OCI-LY1 (cell line): ENCODE measurements at regions not wholly inside any gene's neighbourhood (a gene's known extent, or its start where the extent isn't known, plus 50 kb on each side); places are given as distances from the start of the nearest gene placed in this dataset.

ENCODE experiments used
- EZH2 ChIP-seq: fragments of 200-600 bp; sonication (generic), shearing (Covaris generic); IDR thresholded peaks from 2 replicates; pipeline ENCODE4 v1.8.0; 2017; ENCODE audit warnings: borderline replicate concordance, mixed run types, mild to moderate bottlenecking, antibody characterized with exemption, low read length, moderate library complexity, mixed read lengths
- TF ChIP-seq, protein P1 (sequence below): fragments of 200-600 bp; sonication (generic), shearing (Covaris generic); IDR thresholded peaks from 2 replicates; pipeline ENCODE4 v1.5.1; 2017; ENCODE audit warnings: mild to moderate bottlenecking, antibody characterized with exemption, low read length, moderate library complexity, mixed read lengths

DNA sequence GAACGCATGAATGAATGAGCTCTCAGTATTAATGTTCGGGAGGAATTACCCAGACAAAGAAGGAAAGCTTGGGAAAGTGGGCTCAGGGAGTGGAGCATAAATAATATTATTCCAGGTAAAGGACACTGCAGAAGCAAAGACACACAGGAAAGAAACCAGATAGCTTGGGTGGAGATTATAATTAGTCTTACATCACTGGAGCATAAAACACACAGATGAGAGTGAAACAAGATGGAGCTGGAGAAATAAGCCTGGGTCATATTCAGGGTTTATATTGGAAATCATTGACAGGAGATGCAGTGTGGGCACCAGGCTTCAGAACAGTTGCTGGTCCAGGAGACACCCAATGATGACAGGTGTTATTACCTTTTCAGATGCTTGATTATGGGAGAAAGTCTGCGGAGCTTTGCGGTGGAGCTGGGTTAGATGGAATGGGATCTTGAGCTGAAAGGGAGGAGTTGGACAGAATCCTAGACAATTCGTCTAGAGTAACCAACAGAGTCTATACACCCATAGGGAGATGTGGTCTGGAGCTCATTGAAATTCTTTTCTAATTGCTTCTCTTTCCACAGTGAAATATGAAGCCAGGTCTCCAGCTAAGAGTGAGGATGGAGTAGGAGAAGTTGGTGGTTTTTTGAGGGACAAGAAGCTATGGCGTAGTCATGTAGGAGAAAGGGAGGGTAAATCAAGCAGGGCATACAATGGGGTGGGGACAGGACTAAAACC, 227.2 kb downstream of the FAM76B start:
- TF ChIP-seq, protein P1, sequence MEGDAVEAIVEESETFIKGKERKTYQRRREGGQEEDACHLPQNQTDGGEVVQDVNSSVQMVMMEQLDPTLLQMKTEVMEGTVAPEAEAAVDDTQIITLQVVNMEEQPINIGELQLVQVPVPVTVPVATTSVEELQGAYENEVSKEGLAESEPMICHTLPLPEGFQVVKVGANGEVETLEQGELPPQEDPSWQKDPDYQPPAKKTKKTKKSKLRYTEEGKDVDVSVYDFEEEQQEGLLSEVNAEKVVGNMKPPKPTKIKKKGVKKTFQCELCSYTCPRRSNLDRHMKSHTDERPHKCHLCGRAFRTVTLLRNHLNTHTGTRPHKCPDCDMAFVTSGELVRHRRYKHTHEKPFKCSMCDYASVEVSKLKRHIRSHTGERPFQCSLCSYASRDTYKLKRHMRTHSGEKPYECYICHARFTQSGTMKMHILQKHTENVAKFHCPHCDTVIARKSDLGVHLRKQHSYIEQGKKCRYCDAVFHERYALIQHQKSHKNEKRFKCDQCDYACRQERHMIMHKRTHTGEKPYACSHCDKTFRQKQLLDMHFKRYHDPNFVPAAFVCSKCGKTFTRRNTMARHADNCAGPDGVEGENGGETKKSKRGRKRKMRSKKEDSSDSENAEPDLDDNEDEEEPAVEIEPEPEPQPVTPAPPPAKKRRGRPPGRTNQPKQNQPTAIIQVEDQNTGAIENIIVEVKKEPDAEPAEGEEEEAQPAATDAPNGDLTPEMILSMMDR: no peak
- no peak for TF ChIP-seq EZH2
